GM23338 (cell line): ENCODE measurements at regions not wholly inside any gene's neighbourhood (a gene's known extent, or its start where the extent isn't known, plus 50 kb on each side); places are given as distances from the start of the nearest gene placed in this dataset.

ENCODE experiments used
- CREB1 ChIP-seq: fragments of 250-450 bp; sonication (Bioruptor Pico); IDR thresholded peaks from 2 replicates; pipeline ENCODE4 v1.5.0; 2020; ENCODE audit warnings: low read depth, mild to moderate bottlenecking, moderate library complexity
- CTCF ChIP-seq, 2 experiments: fragments of 200-600 bp in 1 of 2; sonication (generic) in 1 of 2; conservative IDR thresholded peaks; 2 replicates each; pipeline versions ENCODE4 v1.5.1 to v1.6.1; 2016 to 2017; ENCODE audit warnings: antibody characterized with exemption in 2 of 2, low read depth in 2 of 2, mild to moderate bottlenecking in 2 of 2, moderate library complexity in 1 of 2
- ETS1 ChIP-seq: IDR thresholded peaks from 2 replicates; pipeline ENCODE4 v1.6.1; 2016; ENCODE audit warnings: antibody characterized with exemption
- EZH2 ChIP-seq: fragments of 200-600 bp; sonication (generic); IDR thresholded peaks from one replicate; pipeline ENCODE4 v1.8.0; 2017; ENCODE audit warnings: antibody characterized with exemption, mild to moderate bottlenecking, low read depth; ENCODE audit not compliant: unreplicated experiment
- EZH2phosphoT487 ChIP-seq: fragments of 200-600 bp; sonication (generic); IDR thresholded peaks from one replicate; pipeline ENCODE4 v1.8.1; 2018; ENCODE audit warnings: antibody characterized with exemption; ENCODE audit not compliant: unreplicated experiment
- JUNB ChIP-seq: IDR thresholded peaks from one replicate; pipeline ENCODE4 v1.6.1; 2016; ENCODE audit warnings: antibody characterized with exemption; ENCODE audit not compliant: unreplicated experiment
- NANOG ChIP-seq: IDR thresholded peaks from 2 replicates; pipeline ENCODE4 v1.6.1; 2016; ENCODE audit warnings: antibody characterized with exemption, borderline replicate concordance
- POLR2AphosphoS5 ChIP-seq: IDR thresholded peaks from 2 replicates; pipeline ENCODE4 v1.6.1; 2016; ENCODE audit warnings: antibody characterized with exemption, low read depth
- REST ChIP-seq: IDR thresholded peaks from one replicate; pipeline ENCODE4 v1.6.1; 2018; ENCODE audit warnings: antibody characterized with exemption; ENCODE audit not compliant: unreplicated experiment
- STAT1 ChIP-seq: IDR thresholded peaks from one replicate; pipeline ENCODE4 v1.6.1; 2016; ENCODE audit warnings: antibody characterized with exemption; ENCODE audit not compliant: unreplicated experiment
- ZNF114 ChIP-seq: fragments of 250-450 bp; sonication (Bioruptor Pico); IDR thresholded peaks from 2 replicates; pipeline ENCODE4 v1.5.0; 2020; ENCODE audit warnings: mild to moderate bottlenecking, moderate library complexity
- ZNF331 ChIP-seq: fragments of 250-450 bp; sonication (Bioruptor Pico); IDR thresholded peaks from 2 replicates; pipeline ENCODE4 v1.5.0; 2020; ENCODE audit warnings: low read depth, mild to moderate bottlenecking, moderate library complexity

GRCh38 chr9:88781628-88782391 lies 209.5 kb upstream of the S1PR3 start:
- TF ChIP-seq CTCF (conservative IDR thresholded peaks at IDR 0.05; ENCODE audit: low read depth in 2 of 2): peak; percentile 12 to 51; a peak in 3 of 4 replicates
- no peak for TF ChIP-seq EZH2
- no peak for TF ChIP-seq REST
- TF ChIP-seq CREB1 (CRISPR knock-in tag): no peak
- TF ChIP-seq POLR2AphosphoS5: no peak
- no peak for TF ChIP-seq ZNF331 (CRISPR knock-in tag)
- no peak for TF ChIP-seq ZNF114 (CRISPR knock-in tag)
- TF ChIP-seq JUNB: no peak
- no peak for TF ChIP-seq EZH2phosphoT487
- no peak for TF ChIP-seq STAT1
- TF ChIP-seq ETS1: no peak
- no peak for TF ChIP-seq NANOG
